ENCODE measurements at regions not wholly inside any gene's neighbourhood (a gene's known extent, or its start where the extent isn't known, plus 50 kb on each side); places are given as distances from the start of the nearest gene placed in this dataset.

DNA sequence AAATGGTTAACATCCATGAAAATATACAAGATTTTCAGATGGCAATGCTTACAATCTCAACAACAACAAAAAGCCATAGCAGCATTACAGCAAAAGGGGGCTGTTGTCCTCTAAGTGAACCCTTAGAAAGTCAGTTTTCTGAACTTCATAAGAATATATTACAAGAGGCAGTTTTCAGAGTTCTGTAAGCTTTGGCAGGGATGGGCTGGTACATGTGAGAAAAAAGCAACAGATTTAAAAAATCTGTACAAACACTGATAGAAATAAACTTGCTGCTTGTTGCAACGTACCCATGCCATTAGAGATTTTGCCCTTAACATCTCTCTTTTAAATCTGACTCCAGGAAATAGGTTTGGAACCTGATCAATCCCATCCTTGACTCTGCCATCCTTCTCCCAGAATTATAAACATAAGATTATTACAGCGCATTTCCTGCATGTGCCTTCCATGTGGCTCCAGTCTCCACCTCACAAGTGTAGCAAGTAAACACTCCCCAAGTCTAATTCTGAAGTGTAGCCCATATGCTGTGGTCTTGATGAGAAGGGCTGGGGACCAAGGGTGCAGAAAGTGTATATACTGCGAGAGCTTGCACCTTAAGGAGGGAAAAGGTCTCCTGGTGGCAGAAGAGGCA is 101.4 kb upstream of the TSPAN2 start:
- TF ChIP-seq, protein P1, sequence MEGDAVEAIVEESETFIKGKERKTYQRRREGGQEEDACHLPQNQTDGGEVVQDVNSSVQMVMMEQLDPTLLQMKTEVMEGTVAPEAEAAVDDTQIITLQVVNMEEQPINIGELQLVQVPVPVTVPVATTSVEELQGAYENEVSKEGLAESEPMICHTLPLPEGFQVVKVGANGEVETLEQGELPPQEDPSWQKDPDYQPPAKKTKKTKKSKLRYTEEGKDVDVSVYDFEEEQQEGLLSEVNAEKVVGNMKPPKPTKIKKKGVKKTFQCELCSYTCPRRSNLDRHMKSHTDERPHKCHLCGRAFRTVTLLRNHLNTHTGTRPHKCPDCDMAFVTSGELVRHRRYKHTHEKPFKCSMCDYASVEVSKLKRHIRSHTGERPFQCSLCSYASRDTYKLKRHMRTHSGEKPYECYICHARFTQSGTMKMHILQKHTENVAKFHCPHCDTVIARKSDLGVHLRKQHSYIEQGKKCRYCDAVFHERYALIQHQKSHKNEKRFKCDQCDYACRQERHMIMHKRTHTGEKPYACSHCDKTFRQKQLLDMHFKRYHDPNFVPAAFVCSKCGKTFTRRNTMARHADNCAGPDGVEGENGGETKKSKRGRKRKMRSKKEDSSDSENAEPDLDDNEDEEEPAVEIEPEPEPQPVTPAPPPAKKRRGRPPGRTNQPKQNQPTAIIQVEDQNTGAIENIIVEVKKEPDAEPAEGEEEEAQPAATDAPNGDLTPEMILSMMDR (IDR thresholded peaks at IDR 0.05): no peak
- no peak for TF ChIP-seq POLR2A (IDR thresholded peaks at IDR 0.05)

All from adrenal gland (tissue), 5 donors.